Skeletal muscle cell (primary cell): ENCODE measurements at regions not wholly inside any gene's neighbourhood (a gene's known extent, or its start where the extent isn't known, plus 50 kb on each side); places are given as distances from the start of the nearest gene placed in this dataset.
"Not testable (repeated sequence)": the region's sequence is repeated elsewhere in the genome, so short reads cannot be mapped to it uniquely, and the experiment has no call there.

ENCODE experiments used
- DNase-seq: peaks from one replicate; pipeline ENCODE4 v3.0.0-alpha.2; 2010; ENCODE audit warnings: low read depth
- H3K4me3 ChIP-seq: 2 replicates; pipeline ENCODE4 v1.5.1; 2011; ENCODE audit warnings: low read depth, mild to moderate bottlenecking, control low read depth, low read length, moderate library complexity

DNA sequence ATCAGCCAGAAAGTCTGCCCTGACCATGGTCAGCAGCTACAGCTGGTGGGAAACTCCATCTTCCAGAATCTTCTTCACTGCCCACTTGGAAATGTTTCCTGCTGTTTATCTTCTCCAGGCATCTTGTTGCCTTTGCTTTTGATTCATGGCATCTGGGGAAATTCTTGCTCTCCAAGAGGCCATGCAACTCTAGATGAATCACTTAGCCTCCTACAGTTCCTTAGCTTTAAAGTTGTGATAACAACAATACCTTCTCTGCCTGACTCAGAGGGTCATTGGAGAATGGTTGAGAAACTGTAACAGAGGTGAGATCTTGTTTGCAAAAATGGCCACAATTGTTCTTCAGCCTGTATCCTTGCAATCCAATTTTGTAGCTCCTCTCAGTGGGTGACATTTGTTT lies 121.0 kb upstream of the VRK1 start:
- no peak for DNase-seq
- no peak overlapping the region for H3K4me3 ChIP-seq

DNA sequence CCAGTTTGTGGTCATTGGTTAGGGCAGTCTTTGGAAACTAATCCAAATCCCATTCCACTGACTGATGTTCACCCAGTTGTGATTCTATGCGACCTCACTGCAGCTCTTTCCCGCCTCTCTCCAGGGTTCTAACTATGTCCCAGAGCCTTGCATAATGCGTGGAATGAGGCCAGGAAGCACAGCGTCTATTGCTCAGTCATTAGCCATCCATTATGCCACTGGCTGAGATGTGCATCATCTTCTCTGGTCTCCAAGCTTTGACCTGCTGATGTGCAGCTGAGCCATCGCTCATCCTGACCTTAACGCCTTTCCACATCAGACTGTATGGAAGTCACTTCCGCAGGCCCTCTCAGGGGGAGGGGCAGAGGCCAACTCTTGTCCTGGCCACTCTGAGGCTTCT lies 115.4 kb upstream of the VRK1 start:
- DNase-seq: peak; percentile 0
- H3K4me3 ChIP-seq: no peak overlapping the region

- no peak overlapping the region for H3K4me3 ChIP-seq
- no peak for DNase-seq
Measured at GRCh38 chr14:96682401-96682800, 114.8 kb upstream of the VRK1 start.

DNA sequence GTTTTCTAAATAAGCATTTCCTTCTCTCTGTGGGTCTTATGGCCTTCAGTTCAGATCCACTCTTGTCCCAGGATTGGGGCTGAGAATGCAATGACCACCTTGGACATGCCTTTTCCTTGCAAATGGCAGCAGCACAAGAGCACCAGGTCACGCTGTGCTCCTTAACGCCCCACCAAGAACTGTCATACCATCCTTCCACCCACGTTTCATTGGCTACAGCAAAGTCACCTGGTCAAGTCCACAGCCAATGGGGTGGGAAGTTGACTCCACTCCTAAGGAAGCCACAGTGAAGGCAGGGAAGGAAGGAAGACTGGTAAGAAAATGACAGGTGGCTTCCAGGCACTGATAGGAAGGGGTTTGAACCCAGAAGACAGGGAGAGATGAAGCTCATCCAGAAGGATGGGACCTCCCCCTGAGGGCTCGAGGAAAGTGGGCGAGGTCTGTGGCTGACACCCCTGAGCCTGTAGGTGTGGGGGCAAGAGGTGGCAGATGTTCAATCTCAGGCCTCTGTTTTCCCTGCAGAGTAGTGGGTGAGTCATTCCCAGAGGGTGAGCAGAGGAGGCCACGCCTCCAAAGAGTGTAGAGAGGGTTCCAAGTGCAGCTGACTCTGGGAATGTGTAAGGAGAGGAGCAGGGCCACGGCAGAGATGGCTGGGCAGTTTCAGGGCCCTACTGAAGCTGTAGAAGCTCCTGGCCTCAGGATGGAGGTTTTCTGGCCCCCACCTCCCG lies 113.5 kb upstream of the VRK1 start:
- H3K4me3 ChIP-seq: no peak overlapping the region
- DNase-seq: no peak

GRCh38 chr14:96686126-96686525 lies 111.1 kb upstream of the VRK1 start:
- DNase-seq: no peak

GRCh38 chr14:96688629-96689028 lies 108.6 kb upstream of the VRK1 start:
- H3K4me3 ChIP-seq: no peak overlapping the region
- DNase-seq: no peak

More at GRCh38 chr14:96686126-96686525, 111.1 kb upstream of the VRK1 start:
- H3K4me3 ChIP-seq: no peak overlapping the region

DNA sequence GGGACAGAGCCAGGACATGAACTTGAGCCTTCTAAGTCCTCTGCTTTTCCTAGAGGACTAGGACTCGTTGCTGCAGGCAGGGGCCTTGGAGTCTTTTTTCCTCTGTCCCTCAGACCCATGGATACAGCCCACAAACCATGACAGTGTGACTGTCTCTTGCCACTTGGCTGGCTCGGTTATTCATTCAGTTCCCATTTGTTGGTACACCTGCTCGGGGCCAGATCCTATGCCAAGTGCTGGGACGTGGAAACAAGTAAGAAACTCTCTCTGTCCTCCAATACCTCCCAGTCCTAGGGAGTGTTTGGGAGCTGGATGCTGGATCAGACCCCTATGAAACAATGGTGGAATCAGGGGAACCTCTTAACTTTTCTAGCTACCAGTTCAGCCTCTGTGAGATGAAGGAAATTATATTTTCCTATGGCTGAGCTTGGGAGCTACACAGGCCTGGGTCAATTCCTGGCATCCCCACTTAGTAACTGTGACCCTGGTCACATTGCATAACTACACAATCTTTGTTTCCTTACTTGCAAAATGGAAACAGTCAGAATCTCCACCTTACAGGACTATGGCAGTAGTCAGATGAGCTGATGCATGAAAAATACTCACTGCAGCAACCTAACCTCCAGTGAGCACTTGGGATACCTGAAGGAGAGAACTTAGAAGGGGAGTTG lies 106.3 kb upstream of the VRK1 start:
- H3K4me3 ChIP-seq: no peak overlapping the region
- DNase-seq: no peak

DNA sequence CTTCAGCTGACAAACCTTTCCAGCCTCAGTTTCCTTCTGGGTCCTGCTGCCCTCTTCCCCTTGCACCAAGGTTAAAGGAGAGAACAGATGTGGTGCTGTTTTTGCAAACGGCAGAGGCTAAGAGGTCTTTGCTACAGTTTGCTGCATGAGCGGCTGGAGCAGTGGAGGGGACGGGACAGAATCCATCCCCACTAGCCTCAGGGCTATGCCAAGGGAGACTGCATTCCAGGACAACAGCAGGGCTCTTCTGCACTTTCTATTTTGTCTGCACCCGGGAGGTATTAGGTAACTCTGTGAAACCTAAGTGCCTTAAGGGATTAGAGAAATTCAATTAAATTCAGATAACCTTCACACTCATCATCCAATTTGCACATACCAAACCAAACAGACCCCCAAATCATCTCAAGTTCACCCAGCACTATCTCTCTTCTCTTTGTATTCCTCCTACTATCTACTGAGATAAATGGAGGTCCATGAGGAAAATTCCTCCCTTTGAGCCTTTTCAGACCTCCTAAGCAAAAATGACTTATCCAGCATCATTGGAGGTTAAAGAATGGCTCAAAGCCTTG lies 103.8 kb upstream of the VRK1 start:
- DNase-seq: no peak
- no peak overlapping the region for H3K4me3 ChIP-seq

- DNase-seq: no peak
- no peak overlapping the region for H3K4me3 ChIP-seq
Measured at GRCh38 chr14:96693987-96694386, 103.2 kb upstream of the VRK1 start.

DNA sequence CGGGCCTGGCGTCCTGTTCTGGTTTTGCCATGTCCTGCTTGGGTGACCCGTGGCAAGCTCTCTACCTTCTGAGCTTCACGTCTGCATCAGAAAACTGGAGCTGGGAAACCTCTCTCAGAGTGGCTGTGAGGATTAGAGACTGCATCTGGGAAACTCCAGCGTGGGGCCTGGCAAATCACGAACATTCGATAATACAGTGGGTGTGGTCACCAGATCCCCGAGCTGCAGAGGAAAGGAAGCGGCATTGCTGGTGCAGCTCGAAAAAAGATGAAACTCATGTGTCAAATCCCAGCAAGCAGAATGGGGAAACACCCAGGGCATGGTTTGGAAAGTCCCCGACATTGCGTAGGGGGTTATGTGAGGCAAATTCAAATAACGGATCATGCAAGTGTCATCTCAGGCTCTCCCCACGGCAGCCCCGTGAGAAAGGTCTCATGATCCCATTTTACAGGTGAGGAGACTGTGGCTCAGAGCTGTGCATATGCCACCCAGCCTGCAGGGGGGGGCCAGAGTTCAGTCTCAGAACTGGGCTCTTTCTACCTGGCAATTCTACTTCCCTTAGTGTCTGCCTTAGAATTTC lies 98.1 kb upstream of the VRK1 start:
- DNase-seq: no peak
- no peak overlapping the region for H3K4me3 ChIP-seq

DNA sequence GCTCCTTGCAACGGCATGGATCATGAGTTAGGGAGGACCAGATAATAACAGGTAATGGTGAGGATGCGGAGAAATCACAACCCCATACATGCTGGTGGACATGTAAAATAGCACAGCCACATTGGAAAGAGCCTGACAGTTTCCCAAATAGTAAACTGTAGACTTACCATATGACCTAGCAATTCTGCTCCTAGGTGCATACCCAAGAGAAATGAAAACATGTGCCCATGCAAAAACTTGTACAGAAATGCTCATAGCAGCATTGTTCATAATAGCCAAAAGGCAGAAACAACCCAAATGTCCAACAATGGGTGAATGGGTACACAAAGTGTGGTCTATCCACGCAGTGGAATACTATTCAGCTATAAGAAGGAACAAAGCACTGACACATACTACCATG lies 97.5 kb upstream of the VRK1 start:
- H3K4me3 ChIP-seq: no peak overlapping the region
- no peak for DNase-seq

DNA sequence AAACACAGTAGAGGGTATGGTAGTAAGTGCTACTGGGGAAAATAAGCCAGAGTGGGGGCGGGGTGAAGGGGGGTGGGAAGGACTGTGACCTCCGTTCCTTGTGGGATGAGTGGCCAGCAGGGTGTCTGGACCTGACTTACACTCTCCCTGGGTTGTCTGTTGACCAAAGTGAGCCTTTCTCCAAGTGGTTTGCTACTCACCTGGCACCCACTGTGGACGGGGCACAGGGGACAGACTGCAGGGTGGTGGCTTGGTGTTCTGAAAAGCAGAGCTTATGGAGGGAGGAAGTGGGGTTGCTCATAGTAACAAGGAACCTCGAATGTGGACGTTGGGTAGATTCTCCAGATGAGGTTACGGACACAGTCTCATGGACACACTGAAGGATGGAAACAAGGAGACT lies 94.4 kb upstream of the VRK1 start:
- no peak for DNase-seq
- H3K4me3 ChIP-seq: no peak overlapping the region

DNA sequence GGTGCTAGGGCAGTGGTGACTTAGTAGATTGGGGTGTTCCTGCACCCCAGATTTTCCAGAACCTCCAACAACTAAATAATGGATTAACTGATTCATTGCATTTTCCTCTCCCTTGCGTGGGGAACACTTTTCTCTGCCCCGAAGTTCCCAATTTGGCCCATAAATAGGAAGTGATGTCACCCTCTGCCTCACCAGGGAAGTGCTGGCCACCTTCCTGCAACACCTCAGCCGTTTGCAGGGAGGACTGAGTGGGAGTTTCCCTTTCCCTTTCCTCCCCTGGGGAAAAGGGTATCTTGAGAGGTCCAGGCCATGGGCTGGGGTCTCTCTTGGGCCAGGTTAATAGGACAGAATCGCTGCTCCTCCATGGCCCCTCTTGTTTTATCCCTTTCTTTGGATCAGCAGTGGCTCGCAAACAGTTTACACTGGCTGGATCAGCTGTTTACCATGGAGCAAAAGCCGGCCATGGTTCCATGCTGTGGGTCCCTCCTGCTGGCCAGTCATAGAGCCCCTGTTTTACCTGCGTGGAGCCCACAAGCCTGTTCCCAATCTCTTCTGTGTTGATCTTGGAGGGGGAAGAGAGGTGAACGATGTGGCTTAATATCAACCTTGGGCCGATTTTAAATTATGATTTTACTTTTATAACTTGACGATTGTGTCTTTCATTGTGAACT lies 91.6 kb upstream of the VRK1 start:
- no peak overlapping the region for H3K4me3 ChIP-seq
- DNase-seq: no peak

DNA sequence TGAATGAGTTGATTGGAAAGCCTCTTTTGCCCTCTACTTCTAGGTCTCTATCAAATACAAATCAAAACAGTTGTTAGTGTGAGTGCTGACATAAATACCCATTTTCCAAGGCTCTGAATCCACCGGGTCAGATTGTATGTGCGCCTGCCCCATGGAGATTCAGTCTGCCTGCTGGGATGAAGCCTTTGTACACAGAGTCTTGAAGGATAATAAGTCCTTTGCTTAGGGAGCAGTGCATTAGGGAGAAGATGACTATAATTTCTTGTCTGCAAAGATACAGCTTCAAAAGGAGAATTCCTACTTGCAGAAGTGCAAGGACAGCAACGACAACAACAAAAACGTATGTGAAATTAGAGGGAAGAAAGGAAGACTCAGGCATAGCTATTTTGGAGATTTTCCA lies 90.3 kb upstream of the VRK1 start:
- no peak overlapping the region for H3K4me3 ChIP-seq
- DNase-seq: no peak

- no peak overlapping the region for H3K4me3 ChIP-seq
- no peak for DNase-seq
Measured at GRCh38 chr14:96710060-96710666, 87.0 kb upstream of the VRK1 start.

- no peak for DNase-seq
- no peak overlapping the region for H3K4me3 ChIP-seq
Measured at GRCh38 chr14:96711559-96712267, 85.5 kb upstream of the VRK1 start.

DNA sequence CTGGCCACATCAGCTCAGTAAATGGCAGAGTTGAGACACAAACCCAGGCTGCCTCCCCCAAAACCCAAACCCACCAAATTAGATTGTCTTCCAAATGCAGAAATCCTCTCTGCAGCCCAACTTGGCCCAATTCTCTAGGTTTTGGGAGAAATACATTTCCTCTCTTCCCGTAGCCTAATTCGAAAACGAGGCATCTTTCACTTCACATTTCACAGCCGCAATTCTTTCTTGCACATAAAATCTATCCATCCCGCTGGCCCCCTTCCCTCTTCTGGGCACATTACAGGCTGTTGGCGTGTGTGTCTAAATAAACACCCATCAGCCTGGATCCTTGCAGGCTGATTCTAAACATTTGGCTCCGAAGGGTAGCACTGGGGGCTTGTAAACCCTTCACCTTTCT lies 83.8 kb upstream of the VRK1 start:
- DNase-seq: no peak
- no peak overlapping the region for H3K4me3 ChIP-seq

- DNase-seq, H3K4me3 ChIP-seq: not testable (repeated sequence)
Measured at GRCh38 chr14:96714537-96714936, 82.6 kb upstream of the VRK1 start.

DNA sequence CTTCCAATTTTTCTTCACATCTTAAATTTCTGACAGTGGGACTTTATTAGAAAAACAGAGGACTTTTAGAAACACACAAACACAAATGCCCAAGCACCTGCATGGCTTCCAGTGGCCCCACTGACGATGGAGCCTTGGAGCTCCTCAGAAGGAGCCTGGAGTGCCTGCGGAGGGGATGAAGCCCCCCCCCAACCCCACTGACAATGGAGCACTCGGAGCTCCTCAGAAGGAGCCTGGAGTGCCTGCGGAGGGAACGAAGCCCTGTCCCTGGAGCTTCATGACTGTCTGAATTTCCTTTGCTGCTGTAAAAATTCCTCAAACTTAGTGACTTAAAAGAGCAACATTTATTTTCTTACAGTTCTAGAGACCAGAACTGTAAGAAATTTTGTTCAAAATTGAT lies 80.1 kb upstream of the VRK1 start:
- DNase-seq: no peak
- no peak overlapping the region for H3K4me3 ChIP-seq
